H7 (cell line): ENCODE measurements at regions not wholly inside any gene's neighbourhood (a gene's known extent, or its start where the extent isn't known, plus 50 kb on each side); places are given as distances from the start of the nearest gene placed in this dataset.

Source experiments
- DNase-seq: peaks from one replicate; pipeline ENCODE4 v3.0.0; 2012
- H3K27me3 ChIP-seq: 2 replicates; pipeline ENCODE4 v1.6.0; 2011; ENCODE audit warnings: mild to moderate bottlenecking, low read length; ENCODE audit not compliant: control insufficient read depth, insufficient read depth
- H3K36me3 ChIP-seq: replicated peaks from 2 replicates; pipeline ENCODE4 v1.5.1; 2011; ENCODE audit warnings: low read length; ENCODE audit not compliant: control insufficient read depth, insufficient read depth
- H3K4me3 ChIP-seq: 2 replicates; pipeline ENCODE4 v1.5.1; 2011; ENCODE audit warnings: low read depth, mild to moderate bottlenecking, control low read depth, low read length, moderate library complexity; ENCODE audit not compliant: insufficient read depth

DNA sequence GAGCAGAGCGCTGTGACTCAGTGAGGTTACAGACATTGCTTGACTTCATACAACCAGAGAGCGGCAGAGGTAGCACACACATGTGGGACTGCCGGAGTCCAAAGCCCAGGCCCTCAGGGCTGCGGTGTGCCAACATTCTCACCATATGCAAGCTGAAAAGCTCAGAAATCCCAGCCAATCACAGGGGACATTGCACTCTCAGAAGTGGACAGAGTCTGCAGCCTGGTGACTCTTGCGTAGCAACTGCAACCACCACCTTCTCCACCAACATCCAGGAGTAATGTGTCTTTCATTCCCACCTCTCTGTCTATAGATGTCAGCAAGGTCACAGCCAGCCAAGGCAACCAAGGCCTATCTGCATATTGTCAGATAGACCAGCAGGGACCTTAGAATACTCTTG, 158.1 kb downstream of the TTC32 start:
- H3K27me3 ChIP-seq: no peaks in the 10 kb centered on the region
- no peak overlapping the region for H3K4me3 ChIP-seq
- DNase-seq: no peak
- no peaks in the 10 kb centered on the region for H3K36me3 ChIP-seq

DNA sequence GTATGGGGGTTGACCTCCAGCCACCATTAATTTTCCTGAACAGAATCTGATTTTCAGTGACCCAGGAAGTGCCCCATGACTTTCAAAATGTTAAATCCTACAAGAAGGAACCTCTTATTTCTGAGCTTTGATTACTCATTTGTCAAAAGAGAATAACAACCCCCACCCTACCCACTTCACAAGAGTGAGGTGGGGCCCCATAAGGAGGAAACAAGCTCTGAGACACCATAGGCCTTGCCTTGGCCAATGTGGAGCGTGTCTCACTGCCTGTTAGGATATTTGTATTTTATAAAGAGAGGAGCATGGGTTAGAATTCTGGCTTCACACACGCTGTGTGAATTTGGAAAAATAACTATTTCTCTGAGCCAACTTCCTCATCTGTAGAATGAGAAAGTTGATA, 158.9 kb downstream of the TTC32 start:
- H3K36me3 ChIP-seq: no peaks in the 10 kb centered on the region
- DNase-seq: no peak
- no peak overlapping the region for H3K4me3 ChIP-seq
- no peaks in the 10 kb centered on the region for H3K27me3 ChIP-seq

DNA sequence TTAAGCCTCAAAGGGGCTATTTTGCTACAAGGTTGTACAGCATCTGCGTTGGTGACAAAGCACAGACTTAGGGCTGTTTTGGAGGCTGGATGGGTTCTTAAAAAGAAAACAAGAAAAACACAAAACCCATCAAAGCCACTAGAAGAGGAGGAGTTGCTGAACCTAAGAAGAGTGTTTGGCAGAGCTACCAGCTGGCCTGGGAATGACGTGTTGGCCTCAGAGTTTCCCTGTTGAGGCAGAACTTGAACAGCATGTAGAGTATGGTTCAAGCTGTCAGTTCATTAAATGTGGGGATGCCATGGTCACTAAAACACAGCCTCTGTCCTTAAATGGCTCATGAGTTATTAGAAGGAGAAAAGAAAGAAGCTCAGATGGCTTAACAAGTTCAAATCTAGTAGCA, 162.5 kb downstream of the TTC32 start:
- H3K36me3 ChIP-seq: no peaks in the 10 kb centered on the region
- H3K27me3 ChIP-seq: no peaks in the 10 kb centered on the region
- DNase-seq: no peak
- no peak overlapping the region for H3K4me3 ChIP-seq

DNA sequence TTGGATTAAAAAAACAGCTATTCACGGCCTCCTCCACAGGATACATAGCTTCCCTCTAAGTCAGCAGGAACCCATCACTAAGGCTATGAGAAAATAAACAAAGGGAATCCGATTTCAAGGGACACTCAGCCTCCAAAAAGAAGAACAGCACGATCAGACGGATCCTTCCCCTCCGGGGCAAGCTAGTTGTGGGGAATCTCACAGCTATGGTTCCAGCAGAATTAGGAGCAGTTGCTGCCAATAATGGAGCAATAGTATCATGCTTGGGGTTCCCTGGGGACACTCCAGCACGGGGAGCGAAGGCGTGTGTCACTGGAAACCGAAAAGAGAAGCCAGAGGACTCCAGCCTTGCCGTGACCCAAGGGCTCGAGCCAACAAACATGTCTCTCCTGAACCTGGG, 163.1 kb downstream of the TTC32 start:
- no peaks in the 10 kb centered on the region for H3K36me3 ChIP-seq
- H3K4me3 ChIP-seq: no peak overlapping the region
- DNase-seq: no peak
- H3K27me3 ChIP-seq: no peaks in the 10 kb centered on the region

DNA sequence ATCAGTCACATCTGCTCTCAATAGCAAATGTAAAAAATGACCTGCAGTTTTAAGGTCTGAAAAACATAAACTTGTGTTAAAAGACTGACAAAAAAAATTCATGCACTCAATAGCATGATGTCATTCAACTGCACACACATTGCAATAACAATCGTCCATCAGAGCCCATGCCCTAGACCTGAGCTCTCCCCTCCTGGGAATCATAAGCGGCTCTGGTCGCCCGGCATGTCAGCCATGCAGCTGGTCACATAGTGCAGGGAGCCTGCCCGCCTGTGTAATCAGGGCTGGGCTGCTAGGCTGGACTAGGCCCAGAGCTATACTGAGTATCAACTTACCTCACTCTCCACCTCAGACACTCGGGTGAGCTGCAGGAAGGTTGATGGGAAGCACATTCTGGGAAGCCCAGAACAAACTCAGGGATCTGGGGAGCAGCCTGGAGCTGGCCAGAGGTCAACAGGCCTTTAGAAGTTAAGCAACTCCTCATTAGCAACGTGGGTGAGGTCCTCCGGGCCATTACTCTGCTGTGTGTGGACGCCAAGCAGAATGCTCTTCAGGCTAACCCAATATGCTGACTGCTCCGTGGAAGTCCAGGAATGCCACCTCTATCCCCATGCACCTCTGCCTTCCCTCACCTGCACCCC, 165.5 kb downstream of the TTC32 start:
- no peaks in the 10 kb centered on the region for H3K36me3 ChIP-seq
- H3K27me3 ChIP-seq: no peaks in the 10 kb centered on the region
- no peak overlapping the region for H3K4me3 ChIP-seq
- no peak for DNase-seq

DNA sequence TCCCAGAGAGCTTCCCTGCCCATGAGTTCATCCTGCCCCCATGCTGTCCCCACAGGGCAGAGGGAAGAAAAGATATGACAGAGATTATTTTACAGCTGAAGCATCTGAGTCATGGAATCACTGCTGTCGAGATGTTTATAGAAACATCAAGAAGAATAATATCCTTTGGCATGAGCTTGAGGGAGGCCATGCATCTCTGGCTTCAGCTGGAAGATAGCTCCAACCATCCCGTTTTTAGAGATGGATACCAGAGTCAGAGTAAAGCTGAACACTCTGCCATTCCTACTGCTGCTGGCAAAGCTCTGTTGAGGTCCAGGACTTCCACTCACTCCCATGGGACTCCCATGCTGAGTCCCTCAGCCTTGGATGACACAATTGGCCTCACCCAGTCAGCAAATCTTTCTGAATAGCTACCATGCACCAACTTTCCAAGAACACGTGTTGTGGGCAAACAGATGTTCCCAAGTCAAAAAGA, 167.8 kb downstream of the TTC32 start:
- no peak for DNase-seq
- no peak overlapping the region for H3K4me3 ChIP-seq
- H3K27me3 ChIP-seq: no peaks in the 10 kb centered on the region
- no peaks in the 10 kb centered on the region for H3K36me3 ChIP-seq

DNA sequence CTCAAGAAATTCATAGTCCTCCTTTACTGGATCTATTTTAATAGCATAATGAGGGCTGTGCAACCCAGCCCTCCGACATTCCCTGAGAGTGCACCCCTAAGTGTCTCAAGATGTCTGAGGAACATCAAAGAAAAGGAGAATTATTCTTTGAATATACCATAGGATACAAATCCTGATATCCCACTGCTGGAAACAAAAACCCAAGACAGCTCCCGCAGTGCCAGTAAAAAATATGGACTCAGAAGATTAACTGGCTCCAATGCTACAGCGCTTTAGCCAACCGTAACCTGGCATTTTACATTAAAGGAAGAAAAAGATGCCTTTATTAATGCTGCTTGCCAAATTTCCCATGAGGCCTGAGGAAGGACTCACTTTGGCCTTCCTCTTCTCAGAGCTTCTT, 168.4 kb downstream of the TTC32 start:
- H3K36me3 ChIP-seq: no peaks in the 10 kb centered on the region
- DNase-seq: no peak
- H3K27me3 ChIP-seq: no peaks in the 10 kb centered on the region
- no peak overlapping the region for H3K4me3 ChIP-seq

DNA sequence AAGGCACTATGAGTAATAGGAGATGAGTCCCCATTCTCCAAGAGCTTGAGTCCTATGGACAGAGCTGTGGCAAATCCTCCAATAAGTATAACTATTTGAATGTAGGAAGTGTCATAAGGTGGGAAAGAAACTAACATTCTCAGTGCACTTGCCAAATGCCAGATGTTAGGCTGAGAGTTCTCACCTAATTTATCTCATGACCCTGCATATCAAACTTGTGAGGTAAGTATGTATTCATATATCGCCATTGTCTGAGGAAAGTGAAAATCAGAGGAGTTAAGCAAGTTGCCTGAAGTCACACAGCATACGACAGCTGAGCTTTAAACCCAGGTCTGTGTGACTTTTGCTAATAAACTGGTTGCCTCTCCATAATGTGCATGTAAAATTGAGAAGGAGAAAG, 169.5 kb downstream of the TTC32 start:
- DNase-seq: no peak
- no peaks in the 10 kb centered on the region for H3K36me3 ChIP-seq
- no peak overlapping the region for H3K4me3 ChIP-seq
- H3K27me3 ChIP-seq: no peaks in the 10 kb centered on the region

DNA sequence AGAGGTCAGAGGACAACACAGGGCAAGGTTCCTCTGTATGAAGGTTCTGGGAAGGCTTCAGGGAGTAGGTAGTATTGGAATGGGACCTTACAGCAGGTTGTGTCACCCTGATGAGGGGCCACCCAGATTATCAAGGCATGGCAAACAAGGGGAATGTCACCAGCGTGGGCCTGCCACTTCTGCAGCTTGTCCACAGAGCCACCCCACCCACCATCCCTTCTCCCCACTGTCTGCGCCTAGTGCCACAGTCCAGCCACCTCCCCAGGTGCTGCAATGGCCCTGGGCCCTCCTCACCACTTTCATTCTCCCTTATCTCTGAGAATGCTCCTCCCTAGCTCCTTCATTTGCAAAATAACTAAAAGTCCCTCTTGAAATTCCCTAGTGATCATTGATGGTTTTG, 170.3 kb downstream of the TTC32 start:
- no peak overlapping the region for H3K4me3 ChIP-seq
- DNase-seq: no peak
- no peaks in the 10 kb centered on the region for H3K27me3 ChIP-seq
- H3K36me3 ChIP-seq: no peaks in the 10 kb centered on the region

DNA sequence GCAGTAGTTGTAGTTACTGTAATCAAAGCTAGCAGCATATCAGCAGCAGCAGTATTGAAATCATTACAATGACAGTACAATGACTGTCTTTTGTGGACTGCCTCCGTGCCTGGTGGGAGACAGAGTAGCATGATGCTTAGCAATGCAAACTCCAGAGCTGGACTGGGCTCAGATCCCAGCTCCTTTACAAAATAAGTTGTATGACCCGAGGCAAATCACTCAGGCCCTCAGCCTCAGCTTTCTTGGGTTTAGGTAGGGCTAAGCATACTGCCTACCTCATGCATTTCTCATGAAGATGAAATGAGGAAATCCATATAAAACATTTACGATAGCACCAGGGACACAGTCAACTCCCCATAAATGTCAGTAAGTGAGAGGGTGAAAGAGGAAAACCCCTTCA, 170.7 kb downstream of the TTC32 start:
- Histone ChIP-seq H3K27me3 (no peaks in the 10 kb centered on the region), H3K4me3 (no peak overlapping the region), H3K36me3 (no peaks in the 10 kb centered on the region)
- DNase-seq: no peak

DNA sequence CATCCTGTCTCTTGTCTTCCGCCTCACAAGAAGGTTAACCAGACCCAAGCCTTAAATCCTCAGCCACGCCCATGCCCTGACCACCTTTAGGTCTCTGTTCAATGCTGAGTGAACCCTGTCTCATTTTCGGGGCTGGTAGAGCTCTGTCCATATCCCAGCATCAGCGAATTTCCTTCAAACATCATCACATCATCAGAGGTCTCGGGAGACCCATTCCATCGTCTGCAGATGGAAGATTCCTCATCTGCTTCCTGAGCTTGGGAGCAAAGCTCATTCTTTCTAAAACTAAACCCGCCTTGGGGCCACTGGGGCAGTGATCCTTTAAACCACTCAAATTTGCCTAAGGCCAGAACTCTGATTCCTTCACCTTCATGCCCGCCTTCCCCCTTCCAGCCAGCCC, 173.7 kb downstream of the TTC32 start:
- Histone ChIP-seq H3K4me3 (no peak overlapping the region), H3K36me3 (no peaks in the 10 kb centered on the region), H3K27me3 (no peaks in the 10 kb centered on the region)
- no peak for DNase-seq

DNA sequence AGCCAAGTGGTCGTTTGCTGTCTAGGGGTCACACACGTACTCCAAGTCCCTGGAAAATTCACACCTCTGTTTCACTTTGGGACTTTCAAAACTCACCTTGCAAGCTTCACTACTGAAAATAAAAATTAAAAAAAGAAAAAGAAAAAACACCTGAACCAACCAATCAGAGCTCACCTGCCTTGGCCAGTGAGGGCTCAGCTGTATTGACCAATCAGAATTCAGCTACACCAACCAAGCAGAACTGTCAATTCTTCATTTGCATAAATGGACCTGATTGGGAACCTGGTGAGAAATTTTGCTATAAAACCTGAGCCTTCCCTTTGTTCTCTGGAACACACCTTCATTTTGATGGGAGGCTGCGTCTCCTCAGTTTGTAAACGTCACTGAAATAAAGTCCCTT, 176.4 kb downstream of the TTC32 start:
- Histone ChIP-seq H3K36me3 (no peaks in the 10 kb centered on the region), H3K4me3 (no peak overlapping the region), H3K27me3 (no peaks in the 10 kb centered on the region)
- DNase-seq: no peak

DNA sequence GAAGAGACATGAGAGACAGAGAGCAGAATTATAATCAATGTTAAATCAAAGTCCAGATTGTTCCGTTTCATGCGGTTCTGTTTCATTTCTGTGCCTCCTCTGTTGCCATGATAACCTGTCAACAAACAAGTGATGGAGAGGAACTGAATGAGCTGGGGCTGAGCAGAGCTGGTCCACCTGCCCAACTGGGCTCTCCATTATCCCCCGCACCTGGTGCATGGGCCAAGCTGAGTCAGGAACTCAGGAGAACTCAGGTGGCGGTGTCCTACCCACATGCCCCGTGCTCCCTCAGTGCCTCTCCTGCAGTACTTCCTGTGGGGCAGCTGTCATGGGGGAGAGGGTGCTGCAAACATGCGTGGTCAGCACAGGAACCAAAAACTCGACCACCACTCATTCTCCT, 178.8 kb downstream of the TTC32 start:
- DNase-seq: no peak
- no peak overlapping the region for H3K4me3 ChIP-seq
- no peaks in the 10 kb centered on the region for H3K36me3 ChIP-seq
- H3K27me3 ChIP-seq: no peaks in the 10 kb centered on the region

DNA sequence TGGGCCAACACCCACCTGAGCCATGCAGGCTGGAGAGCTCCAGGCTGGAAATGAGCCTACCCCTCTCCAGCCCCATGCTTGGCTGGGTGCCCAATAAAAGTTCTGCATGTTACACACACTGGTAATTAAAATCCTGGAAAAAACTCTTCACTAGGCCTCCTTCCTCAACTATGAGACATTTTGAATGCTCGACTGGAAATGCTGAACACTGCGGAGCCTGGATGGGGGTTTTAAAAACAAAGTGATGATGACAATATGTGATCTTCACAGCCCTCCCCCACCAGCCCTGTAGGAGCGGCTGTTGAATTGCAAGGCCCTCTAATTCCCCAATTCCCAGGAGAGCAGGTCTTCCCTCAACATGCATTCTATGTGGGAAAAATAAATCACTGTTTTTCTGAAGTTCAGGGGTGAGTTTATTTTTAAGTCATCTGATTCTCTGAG, 179.2 kb downstream of the TTC32 start:
- DNase-seq: no peak
- H3K27me3 ChIP-seq: no peaks in the 10 kb centered on the region
- H3K36me3 ChIP-seq: no peaks in the 10 kb centered on the region

DNA sequence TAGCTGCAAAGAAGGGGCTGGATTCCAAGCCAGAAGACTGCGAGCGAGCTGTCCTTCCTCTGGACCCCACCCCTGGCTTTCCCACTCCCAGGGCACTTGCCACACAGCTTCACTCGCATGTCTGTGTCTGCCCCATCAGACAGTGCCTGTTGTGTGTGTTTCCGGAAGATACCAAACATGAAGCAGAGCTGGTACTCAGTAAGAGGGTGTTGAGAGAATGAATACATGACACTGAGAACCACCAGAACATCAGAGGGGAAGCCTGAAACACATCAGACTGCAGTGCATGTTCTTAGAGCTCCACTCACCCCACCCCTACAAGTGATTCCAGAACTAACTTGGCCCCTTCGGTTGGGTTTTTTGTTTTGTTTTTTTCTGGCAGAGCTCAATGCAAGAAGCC, 181.5 kb downstream of the TTC32 start:
- H3K36me3 ChIP-seq: no peaks in the 10 kb centered on the region
- no peaks in the 10 kb centered on the region for H3K27me3 ChIP-seq
- DNase-seq: no peak
- no peak overlapping the region for H3K4me3 ChIP-seq

More for the DNA sequence above, 179.2 kb downstream of the TTC32 start:
- no peak overlapping the region for H3K4me3 ChIP-seq

DNA sequence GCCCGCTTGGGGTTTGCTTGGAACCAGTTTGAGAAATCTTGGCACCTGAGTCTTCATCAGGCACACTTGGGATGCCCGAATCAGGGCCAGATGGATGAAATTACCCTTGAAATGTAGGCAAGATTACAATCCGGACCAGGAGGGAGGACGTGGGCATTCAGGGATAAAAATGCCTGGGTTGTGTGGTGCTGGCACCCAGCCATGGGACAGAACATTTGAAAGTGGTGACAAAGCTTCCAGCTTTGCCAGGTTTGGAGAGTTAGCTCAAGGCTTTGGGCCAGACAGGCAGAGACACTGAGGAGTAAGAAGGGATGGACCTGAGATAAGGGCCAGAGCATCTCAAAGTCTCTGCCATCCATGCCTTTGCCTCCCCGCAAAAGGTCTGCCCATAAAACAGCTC, 182.2 kb downstream of the TTC32 start:
- DNase-seq: no peak
- no peaks in the 10 kb centered on the region for H3K36me3 ChIP-seq
- H3K4me3 ChIP-seq: no peak overlapping the region
- no peaks in the 10 kb centered on the region for H3K27me3 ChIP-seq
